ENCODE measurements at regions not wholly inside any gene's neighbourhood (a gene's known extent, or its start where the extent isn't known, plus 50 kb on each side); places are given as distances from the start of the nearest gene placed in this dataset.

GRCh38 chr7:67549126-67549525 is 552.5 kb downstream of the TYW1 start:
- no peak for DNase-seq
- no peak overlapping the region for H3K4me3 ChIP-seq
- H3K9me3 ChIP-seq, result no peaks in the 10 kb centered on the region
- H3K27me3 ChIP-seq, result no peaks in the 10 kb centered on the region
- H3K36me3 ChIP-seq, result no peaks in the 10 kb centered on the region

- Histone ChIP-seq H3K27me3 (no peaks in the 10 kb centered on the region), H3K36me3 (no peaks in the 10 kb centered on the region), H3K9me3 (no peaks in the 10 kb centered on the region), H3K4me3 (no peak overlapping the region)
- DNase-seq, result no peak
Measured at GRCh38 chr7:67550801-67551436, 554.3 kb downstream of the TYW1 start.

GRCh38 chr7:67552738-67553137 is 556.1 kb downstream of the TYW1 start:
- no peak for DNase-seq
- H3K4me3 ChIP-seq, result no peak overlapping the region
- no peaks in the 10 kb centered on the region for H3K36me3 ChIP-seq
- no peaks in the 10 kb centered on the region for H3K27me3 ChIP-seq
- H3K9me3 ChIP-seq, result no peaks in the 10 kb centered on the region

- H3K27me3 ChIP-seq, result no peaks in the 10 kb centered on the region
- H3K36me3 ChIP-seq, result no peaks in the 10 kb centered on the region
- H3K4me3 ChIP-seq, result no peak overlapping the region
- no peak for DNase-seq
- H3K9me3 ChIP-seq, result no peaks in the 10 kb centered on the region
Measured at GRCh38 chr7:67553378-67553777, 556.7 kb downstream of the TYW1 start.

GRCh38 chr7:67554986-67555385 is 558.4 kb downstream of the TYW1 start:
- H3K9me3 ChIP-seq, result no peaks in the 10 kb centered on the region
- H3K36me3 ChIP-seq, result no peaks in the 10 kb centered on the region
- no peak for DNase-seq
- no peaks in the 10 kb centered on the region for H3K27me3 ChIP-seq
- no peak overlapping the region for H3K4me3 ChIP-seq

GRCh38 chr7:67564959-67565358 is 568.3 kb downstream of the TYW1 start:
- DNase-seq, result no peak
- H3K9me3 ChIP-seq, result no peaks in the 10 kb centered on the region

GRCh38 chr7:67566101-67566500 is 569.5 kb downstream of the TYW1 start:
- Histone ChIP-seq H3K9me3 (no peaks in the 10 kb centered on the region), H3K36me3 (no peaks in the 10 kb centered on the region), H3K27me3 (no peaks in the 10 kb centered on the region), H3K4me3 (no peak overlapping the region)
- no peak for DNase-seq

More at GRCh38 chr7:67564959-67565358, 568.3 kb downstream of the TYW1 start:
- H3K27me3 ChIP-seq, result no peaks in the 10 kb centered on the region
- no peaks in the 10 kb centered on the region for H3K36me3 ChIP-seq
- H3K4me3 ChIP-seq, result no peak overlapping the region

- H3K36me3 ChIP-seq, result no peaks in the 10 kb centered on the region
- no peak for DNase-seq
- H3K9me3 ChIP-seq, result no peaks in the 10 kb centered on the region
- H3K4me3 ChIP-seq, result no peak overlapping the region
- H3K27me3 ChIP-seq, result no peaks in the 10 kb centered on the region
Measured at GRCh38 chr7:67571026-67571545, 574.5 kb downstream of the TYW1 start.

- no peaks in the 10 kb centered on the region for H3K9me3 ChIP-seq
- DNase-seq, result no peak
- H3K36me3 ChIP-seq, result no peaks in the 10 kb centered on the region
- H3K27me3 ChIP-seq, result no peaks in the 10 kb centered on the region
- H3K4me3 ChIP-seq, result no peak overlapping the region
Measured at GRCh38 chr7:67573639-67574038, 577.0 kb downstream of the TYW1 start.

GRCh38 chr7:67588631-67589030 is 592.0 kb downstream of the TYW1 start:
- H3K36me3 ChIP-seq, result no peaks in the 10 kb centered on the region
- DNase-seq, result no peak
- no peak overlapping the region for H3K4me3 ChIP-seq
- H3K27me3 ChIP-seq, result no peaks in the 10 kb centered on the region
- no peaks in the 10 kb centered on the region for H3K9me3 ChIP-seq

GRCh38 chr7:67589183-67589582 is 592.5 kb downstream of the TYW1 start:
- no peak overlapping the region for H3K4me3 ChIP-seq
- H3K36me3 ChIP-seq, result no peaks in the 10 kb centered on the region
- no peak for DNase-seq
- no peaks in the 10 kb centered on the region for H3K27me3 ChIP-seq
- no peaks in the 10 kb centered on the region for H3K9me3 ChIP-seq

- no peaks in the 10 kb centered on the region for H3K9me3 ChIP-seq
- no peak overlapping the region for H3K4me3 ChIP-seq
- no peaks in the 10 kb centered on the region for H3K36me3 ChIP-seq
- H3K27me3 ChIP-seq, result no peaks in the 10 kb centered on the region
- DNase-seq, result no peak
Measured at GRCh38 chr7:67590649-67591048, 594.0 kb downstream of the TYW1 start.

- Histone ChIP-seq H3K27me3 (no peaks in the 10 kb centered on the region), H3K9me3 (no peaks in the 10 kb centered on the region), H3K4me3 (no peak overlapping the region), H3K36me3 (no peaks in the 10 kb centered on the region)
- DNase-seq, result no peak
Measured at GRCh38 chr7:67593794-67594193, 597.2 kb downstream of the TYW1 start.

- Histone ChIP-seq H3K27me3 (no peaks in the 10 kb centered on the region; the same call in 1 of the 2 replicates), H3K9me3 (no peaks in the 10 kb centered on the region), H3K4me3 (no peak overlapping the region), H3K36me3 (no peaks in the 10 kb centered on the region)
- no peak for DNase-seq
Measured at GRCh38 chr7:67595431-67596180, 599.0 kb downstream of the TYW1 start.

- Histone ChIP-seq H3K27me3 (no peaks in the 10 kb centered on the region; the same call in 1 of the 2 replicates), H3K36me3 (no peaks in the 10 kb centered on the region), H3K9me3 (no peaks in the 10 kb centered on the region), H3K4me3 (no peak overlapping the region)
- no peak for DNase-seq
Measured at GRCh38 chr7:67597161-67597560, 600.5 kb downstream of the TYW1 start.

GRCh38 chr7:67598469-67598868 is 601.8 kb downstream of the TYW1 start:
- no peaks in the 10 kb centered on the region; the same call in 1 of the 2 replicates for H3K27me3 ChIP-seq
- no peaks in the 10 kb centered on the region for H3K9me3 ChIP-seq
- no peak for DNase-seq
- no peak overlapping the region for H3K4me3 ChIP-seq
- H3K36me3 ChIP-seq, result no peaks in the 10 kb centered on the region

- Histone ChIP-seq H3K36me3 (no peaks in the 10 kb centered on the region), H3K9me3 (no peaks in the 10 kb centered on the region), H3K27me3 (no peaks in the 10 kb centered on the region; the same call in 1 of the 2 replicates), H3K4me3 (no peak overlapping the region)
- no peak for DNase-seq
Measured at GRCh38 chr7:67599331-67600062, 602.9 kb downstream of the TYW1 start.

Data from MG63 (cell line).